HG02885 (cell line): ENCODE measurements at regions not wholly inside any gene's neighbourhood (a gene's known extent, or its start where the extent isn't known, plus 50 kb on each side); places are given as distances from the start of the nearest gene placed in this dataset.

ENCODE experiments used
- ATAC-seq: cut with Tn5 transposase; IDR thresholded peaks from one replicate; pipeline ENCODE4 v1.9.1; 2021; ENCODE audit warnings: mild to moderate bottlenecking; ENCODE audit not compliant: unreplicated experiment, poor library complexity

GRCh38 chr13:40063703-40064102, 408.2 kb downstream of the COG6 start:
- ATAC-seq, result no peak

- ATAC-seq, result no peak
These were observed 409.0 kb downstream of the COG6 start for GRCh38 chr13:40064154-40065097.

- ATAC-seq, result peak; percentile 75
These were observed 413.9 kb downstream of the COG6 start for GRCh38 chr13:40069173-40070044.

DNA sequence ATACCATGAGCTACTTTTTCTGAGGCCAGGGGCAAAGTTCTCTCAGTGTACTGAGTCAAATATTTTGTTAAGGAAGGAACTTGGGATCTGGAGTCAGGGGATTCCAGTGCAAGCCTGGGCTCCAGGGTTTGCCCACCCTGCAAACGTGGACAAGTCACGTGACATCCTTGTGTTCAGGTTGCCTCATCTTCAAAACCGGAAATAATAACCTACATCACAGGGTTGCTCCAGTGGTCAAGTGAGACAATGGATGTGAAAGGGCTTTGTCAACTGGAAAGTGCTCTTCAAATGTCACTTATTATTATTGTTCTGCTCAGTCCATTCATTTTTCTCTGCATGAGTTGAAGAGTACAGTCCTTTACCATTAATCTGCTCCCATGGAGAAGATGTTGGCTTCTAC, 414.9 kb downstream of the COG6 start:
- ATAC-seq, result no peak

- ATAC-seq, result no peak
These were observed 417.2 kb downstream of the COG6 start for GRCh38 chr13:40072663-40073120.

DNA sequence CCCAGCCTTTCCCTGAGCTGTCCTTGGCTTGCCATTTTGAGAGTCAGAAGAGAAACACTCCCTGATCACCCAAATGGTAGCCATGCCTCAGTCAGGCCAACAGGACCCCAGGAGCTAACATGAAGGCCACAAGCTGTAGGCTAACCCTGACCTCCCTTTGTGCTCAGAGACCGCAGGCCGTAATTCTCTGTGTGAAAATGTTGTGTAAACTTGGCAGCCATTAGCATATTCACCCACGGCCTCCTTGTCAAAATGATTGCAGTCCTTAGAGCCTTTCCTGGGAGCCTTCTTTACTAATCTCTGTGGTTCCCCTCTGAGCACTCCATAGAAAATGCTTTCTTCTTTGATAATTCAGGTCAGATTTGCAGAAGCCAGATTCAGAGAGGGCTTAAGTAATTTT, 418.9 kb downstream of the COG6 start:
- ATAC-seq, result no peak

DNA sequence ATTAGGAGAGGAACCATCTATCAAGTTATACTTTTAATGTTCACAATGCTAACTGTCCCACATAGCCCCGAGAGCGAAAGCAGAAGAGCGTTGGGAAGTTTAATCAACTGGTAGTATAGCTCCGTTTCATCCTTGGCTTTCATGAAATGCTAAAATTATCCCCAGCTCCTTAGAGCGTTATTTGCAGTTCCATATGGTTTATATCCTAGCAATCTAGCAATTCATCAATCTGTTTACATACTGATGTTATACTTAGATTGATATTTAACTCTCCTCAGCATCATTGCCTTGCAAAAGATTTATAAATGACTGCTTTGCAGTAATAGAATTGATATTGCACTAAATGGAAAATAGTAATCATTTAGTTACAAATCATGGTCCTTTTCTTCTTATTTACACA, 419.8 kb downstream of the COG6 start:
- no peak for ATAC-seq

- ATAC-seq, result no peak
These were observed 421.4 kb downstream of the COG6 start for GRCh38 chr13:40076765-40077362.

DNA sequence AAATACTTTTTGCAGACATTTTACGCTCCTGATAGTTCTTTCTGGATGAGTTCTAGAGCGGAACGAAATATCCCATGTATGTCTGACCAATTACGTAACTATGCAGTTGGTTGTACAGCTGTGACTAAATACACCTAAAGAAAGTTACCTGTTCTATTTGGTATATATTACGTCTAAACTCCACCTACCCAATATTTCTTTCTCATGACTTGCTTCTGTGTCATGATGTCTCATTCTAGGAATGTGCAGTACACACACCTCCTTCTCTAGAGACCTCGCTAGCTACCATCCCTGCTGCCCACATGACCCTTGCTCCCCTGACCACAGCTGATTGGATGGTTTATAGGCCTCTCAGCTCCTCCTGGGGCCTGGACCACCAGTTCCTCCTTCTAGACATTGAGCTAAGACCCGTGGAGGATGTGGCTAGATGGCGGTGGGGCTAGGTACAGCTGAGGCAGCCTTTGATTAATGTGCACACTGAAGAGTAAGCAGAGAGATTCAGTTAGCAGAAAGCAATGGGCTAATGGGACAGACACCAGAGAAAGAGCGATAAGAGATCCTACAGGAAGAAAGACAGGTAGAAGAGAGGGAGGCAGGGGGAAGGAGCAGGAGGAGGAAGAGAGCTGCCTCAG, 422.1 kb downstream of the COG6 start:
- no peak for ATAC-seq

DNA sequence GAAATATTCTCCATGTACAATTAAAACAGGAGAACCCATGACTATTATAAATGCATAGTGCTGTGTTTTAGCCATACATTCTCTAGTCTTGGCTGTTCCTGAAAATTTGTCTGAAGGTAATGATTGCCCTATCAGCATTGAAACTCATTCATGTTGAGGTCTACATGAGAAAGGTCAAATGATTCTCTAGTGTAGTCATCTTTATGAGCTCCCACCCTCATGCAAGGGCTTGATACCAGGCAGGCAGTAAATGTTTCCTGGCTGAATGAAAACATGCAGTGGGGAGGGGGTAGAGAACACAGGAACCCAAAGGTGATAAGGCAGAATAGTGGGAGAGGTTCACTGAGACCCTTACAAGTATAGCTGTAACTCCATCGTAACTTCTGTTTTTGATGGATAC, 424.3 kb downstream of the COG6 start:
- no peak for ATAC-seq

DNA sequence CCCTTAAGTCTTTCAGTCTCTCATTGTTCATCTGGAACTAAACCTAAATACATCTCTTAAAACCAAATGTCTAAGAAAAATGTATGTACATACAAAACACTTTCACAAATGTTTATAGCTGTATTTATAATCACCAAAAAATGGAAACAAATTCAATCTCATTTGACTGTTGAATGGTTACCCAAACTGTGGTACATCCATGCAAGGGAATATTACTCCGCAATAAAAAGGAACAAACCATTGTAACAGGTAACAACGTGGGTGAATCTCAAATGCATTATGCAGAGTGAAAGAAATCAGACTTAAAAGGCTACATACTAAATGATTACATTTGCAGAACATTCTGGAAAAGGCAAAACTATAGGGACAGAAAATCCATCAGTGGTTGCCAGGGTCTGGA, 425.2 kb downstream of the COG6 start:
- ATAC-seq, result no peak

DNA sequence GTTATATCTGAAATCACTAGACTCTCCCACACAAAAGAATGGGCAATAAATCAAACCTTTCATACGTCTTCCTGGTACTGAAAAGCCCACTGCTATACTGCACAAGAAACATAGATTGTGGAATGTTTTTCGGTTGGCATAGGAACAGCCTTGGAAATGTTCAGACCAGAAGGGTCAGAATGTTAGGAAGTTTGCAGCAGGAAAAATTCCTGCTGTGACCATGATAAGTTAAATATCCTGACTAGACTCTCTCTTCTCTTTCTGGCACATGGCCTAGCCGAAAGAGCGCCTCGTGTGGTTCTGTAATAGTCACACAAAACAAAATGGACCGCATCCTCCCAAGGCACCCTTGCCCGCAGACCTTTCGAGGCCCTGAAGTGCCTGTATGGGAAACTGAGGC, 427.2 kb downstream of the COG6 start:
- ATAC-seq, result no peak

DNA sequence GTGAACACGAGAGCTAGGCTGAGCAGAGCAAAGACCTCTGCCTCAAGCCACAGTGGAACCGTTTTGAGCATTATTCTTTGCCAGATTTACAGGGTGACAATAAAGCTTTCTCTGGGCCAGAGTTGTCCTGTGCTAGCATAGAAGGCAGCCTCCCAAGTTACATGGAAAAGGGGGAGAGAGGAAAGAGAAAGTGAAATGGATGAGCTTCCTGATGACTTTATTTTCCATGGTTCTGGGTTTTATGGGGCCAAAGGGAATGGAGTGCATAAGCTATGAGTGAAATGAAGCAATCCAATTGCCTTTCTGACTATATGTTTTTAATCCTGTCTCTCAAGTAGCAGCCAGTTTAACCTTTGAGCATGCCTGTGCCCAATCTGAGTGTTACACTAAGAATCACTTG, 428.4 kb downstream of the COG6 start:
- ATAC-seq, result no peak

DNA sequence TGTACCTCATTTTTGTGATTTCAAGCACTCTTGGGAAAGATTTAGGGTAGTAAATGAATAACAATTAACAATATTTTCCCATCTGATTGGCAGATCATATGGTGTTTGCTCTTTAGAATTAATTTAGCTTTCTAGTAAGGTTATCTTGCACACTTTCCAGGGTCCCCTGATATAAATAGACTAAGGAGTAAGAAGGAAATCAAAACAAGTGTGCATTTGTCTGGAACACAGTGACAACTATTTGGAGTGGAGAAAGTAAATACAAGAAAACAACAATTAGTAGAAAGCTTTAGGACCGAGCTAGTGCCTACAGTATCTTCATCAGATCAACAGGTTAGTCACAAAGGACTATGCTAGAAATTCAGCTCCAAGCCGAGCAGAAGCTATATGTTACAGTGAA, 429.5 kb downstream of the COG6 start:
- ATAC-seq, result no peak

DNA sequence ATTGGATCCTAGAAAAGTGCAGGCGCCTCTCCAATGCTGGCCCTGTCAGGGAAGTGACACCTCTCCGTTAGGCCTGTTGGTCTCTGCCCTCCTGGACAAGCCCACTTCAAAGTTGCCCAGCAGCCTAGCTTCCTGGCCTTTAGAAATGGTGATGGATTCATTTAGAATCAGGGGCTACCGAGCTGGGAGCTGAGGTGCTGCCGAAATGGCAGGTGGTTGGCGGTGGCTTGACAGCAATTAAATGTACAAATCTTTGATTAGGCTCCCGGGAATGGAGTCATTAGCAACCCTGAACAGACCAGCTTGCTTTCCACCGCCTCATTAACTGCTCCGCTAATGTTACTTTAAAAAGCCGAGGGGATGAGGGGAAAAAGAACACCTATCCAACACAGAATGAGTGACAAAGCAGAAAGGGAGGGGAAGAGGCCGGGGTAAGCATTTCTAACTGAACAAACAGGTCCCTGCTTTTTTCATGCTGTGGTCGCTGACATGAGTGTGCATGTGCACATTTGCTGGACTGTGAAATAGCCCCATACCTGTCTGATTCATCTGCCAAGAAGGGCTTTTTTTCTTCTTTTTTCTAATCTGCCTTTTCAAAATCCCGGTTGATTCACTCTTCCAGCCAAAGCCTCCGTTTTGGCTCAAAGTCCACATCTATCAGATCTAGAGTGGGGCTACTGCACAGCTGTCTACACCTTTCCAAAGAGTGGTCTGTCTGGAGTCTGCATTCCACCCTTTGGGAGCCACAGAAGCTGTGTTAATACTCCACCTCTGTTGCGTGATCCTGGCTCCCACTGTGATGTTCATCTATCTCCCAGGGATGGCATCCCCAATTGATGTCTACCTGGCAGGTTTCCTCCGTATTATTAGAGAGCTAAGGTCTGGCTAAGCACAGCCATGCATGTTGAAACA, 431.9 kb downstream of the COG6 start:
- ATAC-seq, result no peak

DNA sequence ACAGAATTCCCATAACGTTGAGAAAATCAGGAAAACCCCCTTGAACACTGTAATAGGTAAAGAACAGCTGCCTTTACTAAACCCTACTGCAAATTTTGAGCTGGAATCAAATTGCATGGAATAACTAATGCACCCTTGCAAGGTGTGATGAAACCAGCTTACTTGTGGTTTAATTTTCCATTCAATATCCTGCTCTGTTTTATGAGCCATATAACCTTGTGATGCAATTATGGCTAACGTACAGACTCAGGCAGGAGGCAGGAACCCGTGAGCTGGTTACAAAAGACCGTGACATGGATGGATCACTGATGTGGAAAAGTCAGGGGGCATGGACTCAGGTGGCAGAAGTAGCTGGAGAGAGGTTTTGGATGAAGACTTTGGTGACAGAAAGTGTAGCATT, 438.6 kb downstream of the COG6 start:
- ATAC-seq, result no peak

DNA sequence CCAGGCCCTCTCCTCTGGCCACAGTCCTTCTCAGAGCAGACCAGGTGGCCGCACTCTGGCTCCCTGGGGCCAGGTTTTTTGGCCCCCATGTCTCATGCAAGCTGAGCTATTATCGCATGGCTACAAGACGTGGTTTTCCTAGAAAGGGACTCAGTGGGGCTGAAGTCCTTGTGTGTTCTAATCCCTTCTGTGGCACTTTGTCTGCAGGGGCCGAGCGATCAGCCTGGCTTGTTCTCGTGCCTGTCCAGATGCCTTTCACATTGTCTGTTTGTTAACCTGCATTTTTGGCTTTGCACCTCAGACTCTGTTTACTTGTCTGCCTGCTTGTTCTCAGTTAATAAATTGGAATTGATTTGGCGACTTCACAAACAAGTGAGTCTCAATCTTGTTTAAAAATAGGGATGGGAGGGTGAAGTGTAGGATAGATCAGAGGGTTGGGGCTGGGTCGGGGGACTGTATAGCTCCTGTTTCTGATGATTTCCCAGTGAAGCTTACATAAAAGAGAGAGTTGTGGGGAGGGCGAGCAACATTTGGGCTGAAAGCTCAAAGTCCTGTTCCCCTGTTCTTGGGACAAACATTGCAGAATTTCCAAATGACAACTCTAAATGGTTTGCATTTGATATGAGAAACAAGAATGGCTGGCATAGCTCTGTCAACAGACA, 440.4 kb downstream of the COG6 start:
- ATAC-seq, result no peak

GRCh38 chr13:40096357-40096901, 441.0 kb downstream of the COG6 start:
- ATAC-seq, result no peak

DNA sequence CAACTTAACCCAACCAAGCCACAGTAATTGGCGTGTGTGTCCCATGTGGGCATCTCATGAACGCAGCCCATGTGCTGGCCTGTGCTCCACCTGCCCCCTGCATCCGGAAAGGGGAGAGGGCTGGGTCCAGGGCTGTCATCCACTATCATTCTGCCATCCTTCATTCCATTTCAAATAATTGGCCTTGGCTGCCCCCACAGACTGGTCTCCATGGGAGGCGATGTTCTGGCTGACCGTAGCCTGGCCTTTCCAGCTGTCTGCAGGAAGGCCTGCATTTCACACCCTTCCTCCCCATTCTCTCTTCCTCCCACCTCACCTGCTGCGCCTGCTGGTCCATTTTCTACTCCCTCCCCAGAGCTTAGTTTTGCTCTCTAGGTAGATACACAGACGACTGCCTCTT, 442.8 kb downstream of the COG6 start:
- no peak for ATAC-seq
